Rectal smooth muscle tissue (tissue), 1 donor: ENCODE measurements at regions not wholly inside any gene's neighbourhood (a gene's known extent, or its start where the extent isn't known, plus 50 kb on each side); places are given as distances from the start of the nearest gene placed in this dataset.

Experiments used
- H3K27ac ChIP-seq: one replicate; pipeline ENCODE4 v1.7.0; 2013; ENCODE audit warnings: low read depth, low read length, inconsistent platforms
- H3K27me3 ChIP-seq: one replicate; pipeline ENCODE4 v1.7.0; 2013; ENCODE audit warnings: low read length; ENCODE audit not compliant: control insufficient read depth, insufficient read depth
- H3K36me3 ChIP-seq: one replicate; pipeline ENCODE4 v1.7.0; 2013; ENCODE audit warnings: low read length; ENCODE audit not compliant: control insufficient read depth, insufficient read depth
- H3K4me1 ChIP-seq: one replicate; pipeline ENCODE4 v1.7.0; 2013; ENCODE audit warnings: low read length; ENCODE audit not compliant: control insufficient read depth, insufficient read depth
- H3K4me3 ChIP-seq: one replicate; pipeline ENCODE4 v1.7.0; 2013; ENCODE audit warnings: low read length
- H3K9ac ChIP-seq: one replicate; pipeline ENCODE4 v1.7.0; 2013; ENCODE audit warnings: low read length

GRCh38 chr5:118778941-118779340 lies 209.4 kb downstream of the DTWD2 start:
- Histone ChIP-seq H3K27me3 (no peaks in the 10 kb centered on the region), H3K4me3 (no peak overlapping the region), H3K9ac (no peak overlapping the region), H3K27ac (no peak overlapping the region), H3K36me3 (no peaks in the 10 kb centered on the region), H3K4me1 (no peaks in the 10 kb centered on the region)

GRCh38 chr5:118777189-118777736 lies 211.1 kb downstream of the DTWD2 start:
- no peak overlapping the region for H3K9ac ChIP-seq
- H3K27me3 ChIP-seq = no peaks in the 10 kb centered on the region
- no peaks in the 10 kb centered on the region for H3K4me1 ChIP-seq
- H3K36me3 ChIP-seq = no peaks in the 10 kb centered on the region
- H3K4me3 ChIP-seq = no peak overlapping the region
- no peak overlapping the region for H3K27ac ChIP-seq

- no peak overlapping the region for H3K27ac ChIP-seq
Observed at GRCh38 chr5:118776755-118777154, 211.6 kb downstream of the DTWD2 start.

GRCh38 chr5:118775790-118776499 lies 212.4 kb downstream of the DTWD2 start:
- Histone ChIP-seq H3K4me1 (no peaks in the 10 kb centered on the region), H3K27ac (no peak overlapping the region), H3K27me3 (no peaks in the 10 kb centered on the region), H3K36me3 (no peaks in the 10 kb centered on the region), H3K9ac (no peak overlapping the region), H3K4me3 (no peak overlapping the region)

More at GRCh38 chr5:118776755-118777154, 211.6 kb downstream of the DTWD2 start:
- H3K4me1 ChIP-seq = no peaks in the 10 kb centered on the region
- H3K9ac ChIP-seq = no peak overlapping the region
- H3K4me3 ChIP-seq = no peak overlapping the region
- no peaks in the 10 kb centered on the region for H3K27me3 ChIP-seq
- H3K36me3 ChIP-seq = no peaks in the 10 kb centered on the region

- Histone ChIP-seq H3K4me3 (no peak overlapping the region), H3K36me3 (no peaks in the 10 kb centered on the region), H3K4me1 (no peaks in the 10 kb centered on the region), H3K9ac (no peak overlapping the region), H3K27me3 (no peaks in the 10 kb centered on the region), H3K27ac (no peak overlapping the region)
Observed at GRCh38 chr5:118768607-118769175, 219.7 kb downstream of the DTWD2 start.

GRCh38 chr5:118762291-118762690 lies 226.1 kb downstream of the DTWD2 start:
- Histone ChIP-seq H3K4me1 (no peaks in the 10 kb centered on the region), H3K27me3 (no peaks in the 10 kb centered on the region), H3K36me3 (no peaks in the 10 kb centered on the region), H3K9ac (no peak overlapping the region), H3K4me3 (no peak overlapping the region), H3K27ac (no peak overlapping the region)

GRCh38 chr5:118761814-118762213 lies 226.5 kb downstream of the DTWD2 start:
- Histone ChIP-seq H3K4me3 (no peak overlapping the region), H3K4me1 (no peaks in the 10 kb centered on the region), H3K27me3 (no peaks in the 10 kb centered on the region), H3K36me3 (no peaks in the 10 kb centered on the region), H3K27ac (no peak overlapping the region), H3K9ac (no peak overlapping the region)

- Histone ChIP-seq H3K36me3 (no peaks in the 10 kb centered on the region), H3K4me3 (no peak overlapping the region), H3K27me3 (no peaks in the 10 kb centered on the region), H3K27ac (no peak overlapping the region), H3K9ac (no peak overlapping the region), H3K4me1 (no peaks in the 10 kb centered on the region)
Observed at GRCh38 chr5:118752969-118753368, 235.4 kb downstream of the DTWD2 start.

- H3K4me3 ChIP-seq = no peak overlapping the region
- H3K36me3 ChIP-seq = no peaks in the 10 kb centered on the region
- no peak overlapping the region for H3K9ac ChIP-seq
- H3K27me3 ChIP-seq = no peaks in the 10 kb centered on the region
- no peaks in the 10 kb centered on the region for H3K4me1 ChIP-seq
- no peak overlapping the region for H3K27ac ChIP-seq
Observed at GRCh38 chr5:118736396-118736795, 252.0 kb downstream of the DTWD2 start.

GRCh38 chr5:118733394-118733793 lies 255.0 kb downstream of the DTWD2 start:
- no peaks in the 10 kb centered on the region for H3K36me3 ChIP-seq
- H3K4me1 ChIP-seq = no peaks in the 10 kb centered on the region
- no peak overlapping the region for H3K27ac ChIP-seq
- H3K9ac ChIP-seq = no peak overlapping the region
- no peak overlapping the region for H3K4me3 ChIP-seq
- H3K27me3 ChIP-seq = no peaks in the 10 kb centered on the region

- Histone ChIP-seq H3K27me3 (no peaks in the 10 kb centered on the region), H3K36me3 (no peaks in the 10 kb centered on the region), H3K4me3 (no peak overlapping the region), H3K9ac (no peak overlapping the region), H3K4me1 (no peaks in the 10 kb centered on the region), H3K27ac (no peak overlapping the region)
Observed at GRCh38 chr5:118728191-118728590, 260.2 kb downstream of the DTWD2 start.

- no peaks in the 10 kb centered on the region for H3K36me3 ChIP-seq
- no peaks in the 10 kb centered on the region for H3K4me1 ChIP-seq
- no peak overlapping the region for H3K27ac ChIP-seq
- no peak overlapping the region for H3K4me3 ChIP-seq
- H3K9ac ChIP-seq = no peak overlapping the region
- H3K27me3 ChIP-seq = no peaks in the 10 kb centered on the region
Observed at GRCh38 chr5:118726891-118727290, 261.5 kb downstream of the DTWD2 start.

- Histone ChIP-seq H3K27me3 (no peaks in the 10 kb centered on the region), H3K4me3 (no peak overlapping the region), H3K9ac (no peak overlapping the region), H3K4me1 (no peaks in the 10 kb centered on the region), H3K36me3 (no peaks in the 10 kb centered on the region), H3K27ac (no peak overlapping the region)
Observed at GRCh38 chr5:118723021-118723338, 265.4 kb downstream of the DTWD2 start.
